Neuron (in vitro differentiated cells): ENCODE measurements at regions not wholly inside any gene's neighbourhood (a gene's known extent, or its start where the extent isn't known, plus 50 kb on each side); places are given as distances from the start of the nearest gene placed in this dataset.

Experiments
- H2AFZ ChIP-seq: one replicate; pipeline ENCODE4 v1.6.1; 2013; ENCODE audit warnings: low read depth, mild to moderate bottlenecking, inconsistent platforms, low read length, moderate library complexity
- H3K27me3 ChIP-seq: one replicate; pipeline ENCODE4 v1.6.1; 2013; ENCODE audit warnings: low read length; ENCODE audit not compliant: insufficient read depth
- H3K36me3 ChIP-seq: one replicate; pipeline ENCODE4 v1.6.1; 2013; ENCODE audit warnings: low read length; ENCODE audit not compliant: insufficient read depth
- H3K4me1 ChIP-seq: one replicate; pipeline ENCODE4 v1.6.1; 2013; ENCODE audit warnings: low read length; ENCODE audit not compliant: insufficient read depth
- H3K4me3 ChIP-seq: 2 replicates; pipeline ENCODE4 v1.5.1; 2013; ENCODE audit warnings: mild to moderate bottlenecking, low read length, moderate library complexity
- H3K9me3 ChIP-seq: one replicate; pipeline ENCODE4 v1.6.1; 2013; ENCODE audit warnings: low read length

DNA sequence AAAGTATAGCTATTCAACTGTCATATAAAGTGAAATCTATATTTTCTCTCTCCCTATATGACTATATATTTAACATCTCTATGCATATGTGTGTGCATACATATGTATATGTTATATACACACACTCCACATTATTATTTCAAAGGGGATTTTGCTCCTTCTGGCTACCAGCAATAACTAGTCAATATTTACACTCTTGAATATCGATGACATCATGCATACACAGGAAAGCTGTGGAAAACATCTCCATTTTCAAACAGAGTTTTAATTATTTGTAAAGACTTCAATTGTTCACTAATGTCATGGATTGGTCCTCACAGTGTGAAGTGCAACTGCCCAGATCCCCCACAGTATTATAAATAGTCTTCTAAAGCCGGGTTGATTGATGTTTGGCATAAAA, 195.9 kb upstream of the TCF4 start:
- Histone ChIP-seq H3K4me3 (no peak overlapping the region), H3K4me1 (no peaks in the 10 kb centered on the region), H3K27me3 (no peaks in the 10 kb centered on the region), H3K36me3 (no peaks in the 10 kb centered on the region), H2AFZ (no peak overlapping the region), H3K9me3 (no peaks in the 10 kb centered on the region)

DNA sequence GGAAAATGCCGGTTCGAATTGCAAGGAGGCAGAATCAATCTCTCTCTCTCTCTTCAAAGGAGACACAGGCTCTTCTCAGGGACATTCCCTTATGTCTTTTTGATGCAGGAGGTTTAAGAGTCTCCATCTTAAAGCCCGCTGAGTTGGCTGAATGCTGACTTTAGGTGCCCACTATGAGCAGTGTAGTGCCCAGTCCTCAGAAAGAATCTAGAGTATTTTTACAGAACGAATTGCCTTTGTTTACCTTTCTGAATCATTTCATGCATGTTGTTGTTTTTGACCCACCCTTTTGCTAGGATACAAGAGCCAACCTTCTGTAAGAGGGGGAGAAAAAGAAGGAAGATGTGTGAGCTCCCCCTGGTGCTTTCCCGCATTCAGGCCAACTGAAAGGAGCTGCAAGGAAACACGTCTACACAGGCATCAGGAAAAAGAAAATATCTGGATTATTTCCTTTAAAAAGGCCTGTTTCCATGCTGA, 193.5 kb upstream of the TCF4 start:
- no peaks in the 10 kb centered on the region for H3K36me3 ChIP-seq
- H3K4me3 ChIP-seq, result no peak overlapping the region
- H3K4me1 ChIP-seq, result no peaks in the 10 kb centered on the region
- H3K9me3 ChIP-seq, result no peaks in the 10 kb centered on the region
- no peaks in the 10 kb centered on the region for H3K27me3 ChIP-seq
- no peak overlapping the region for H2AFZ ChIP-seq

DNA sequence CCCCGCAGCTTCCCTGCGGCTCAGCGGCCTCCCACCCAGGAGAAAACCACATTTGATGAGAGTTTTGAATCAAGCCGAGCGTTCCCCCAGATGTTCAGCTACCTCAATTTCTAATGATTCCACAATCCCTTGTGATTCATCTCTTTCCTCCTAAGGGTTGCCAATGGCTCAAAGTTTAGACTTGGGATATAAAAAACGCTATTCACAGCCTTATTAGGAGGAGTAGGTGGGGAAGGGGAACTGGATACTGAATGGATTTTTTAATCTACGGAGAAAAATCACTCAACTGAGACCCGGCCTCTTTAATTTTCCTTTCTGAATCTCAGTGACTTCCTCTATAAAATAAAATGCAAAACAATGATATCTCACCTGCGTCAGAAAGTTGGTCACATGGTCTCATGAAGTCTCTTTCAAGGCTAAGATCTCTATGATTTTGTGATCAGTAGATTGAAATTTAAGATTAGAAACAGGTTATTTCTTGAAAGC, 192.6 kb upstream of the TCF4 start:
- H3K27me3 ChIP-seq, result no peaks in the 10 kb centered on the region
- H3K4me3 ChIP-seq, result no peak overlapping the region
- no peak overlapping the region for H2AFZ ChIP-seq
- no peaks in the 10 kb centered on the region for H3K4me1 ChIP-seq
- H3K36me3 ChIP-seq, result no peaks in the 10 kb centered on the region
- no peaks in the 10 kb centered on the region for H3K9me3 ChIP-seq

DNA sequence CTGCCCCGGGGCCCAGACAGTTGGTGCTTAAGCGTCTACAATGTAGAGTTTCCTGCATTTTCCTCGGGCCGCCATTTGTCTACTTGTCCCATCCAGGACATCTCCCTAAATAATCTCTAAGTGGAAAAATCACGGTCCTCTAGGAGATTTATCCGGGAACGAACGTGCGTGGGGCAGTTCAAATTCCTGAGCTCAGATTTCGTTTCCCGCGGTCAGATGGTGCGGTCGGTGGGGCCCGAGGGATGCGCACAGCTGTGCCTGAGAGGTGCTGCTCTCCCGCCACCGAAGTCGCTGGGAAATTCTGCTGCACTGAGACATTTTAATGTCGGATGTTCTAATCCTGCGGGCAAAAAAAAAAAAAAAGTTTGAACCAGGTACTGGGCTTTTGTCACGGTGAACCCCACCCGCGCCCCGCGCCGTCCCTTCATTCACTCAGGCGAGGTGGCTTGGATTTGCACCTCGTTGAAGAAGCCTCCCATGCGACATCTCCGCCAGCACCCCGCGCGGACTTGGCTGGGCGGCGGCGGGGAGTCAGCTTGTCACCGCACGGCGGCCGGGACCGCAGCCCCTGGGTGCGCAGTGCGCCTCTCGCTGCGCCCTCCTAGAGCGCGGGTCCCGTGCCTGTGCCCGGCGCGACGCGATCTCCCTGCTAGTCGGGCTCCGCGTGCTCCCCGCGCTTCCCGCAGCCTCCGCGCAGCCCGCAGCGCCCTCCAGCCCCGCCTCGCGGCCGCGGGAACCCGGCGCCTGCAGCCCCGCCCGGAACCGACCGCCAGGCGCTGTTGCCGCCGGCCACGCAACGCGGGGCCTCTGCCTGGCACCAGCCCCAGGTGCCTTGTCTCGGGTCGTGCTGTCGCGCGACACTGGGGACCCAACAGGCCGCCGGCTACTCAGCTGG, 191.9 kb upstream of the TCF4 start:
- Histone ChIP-seq H3K4me1 (no peaks in the 10 kb centered on the region), H3K27me3 (no peaks in the 10 kb centered on the region), H3K9me3 (no peaks in the 10 kb centered on the region), H3K36me3 (no peaks in the 10 kb centered on the region), H2AFZ (peak overlapping the region; percentile 55), H3K4me3 (peak overlapping the region; percentile 10)

DNA sequence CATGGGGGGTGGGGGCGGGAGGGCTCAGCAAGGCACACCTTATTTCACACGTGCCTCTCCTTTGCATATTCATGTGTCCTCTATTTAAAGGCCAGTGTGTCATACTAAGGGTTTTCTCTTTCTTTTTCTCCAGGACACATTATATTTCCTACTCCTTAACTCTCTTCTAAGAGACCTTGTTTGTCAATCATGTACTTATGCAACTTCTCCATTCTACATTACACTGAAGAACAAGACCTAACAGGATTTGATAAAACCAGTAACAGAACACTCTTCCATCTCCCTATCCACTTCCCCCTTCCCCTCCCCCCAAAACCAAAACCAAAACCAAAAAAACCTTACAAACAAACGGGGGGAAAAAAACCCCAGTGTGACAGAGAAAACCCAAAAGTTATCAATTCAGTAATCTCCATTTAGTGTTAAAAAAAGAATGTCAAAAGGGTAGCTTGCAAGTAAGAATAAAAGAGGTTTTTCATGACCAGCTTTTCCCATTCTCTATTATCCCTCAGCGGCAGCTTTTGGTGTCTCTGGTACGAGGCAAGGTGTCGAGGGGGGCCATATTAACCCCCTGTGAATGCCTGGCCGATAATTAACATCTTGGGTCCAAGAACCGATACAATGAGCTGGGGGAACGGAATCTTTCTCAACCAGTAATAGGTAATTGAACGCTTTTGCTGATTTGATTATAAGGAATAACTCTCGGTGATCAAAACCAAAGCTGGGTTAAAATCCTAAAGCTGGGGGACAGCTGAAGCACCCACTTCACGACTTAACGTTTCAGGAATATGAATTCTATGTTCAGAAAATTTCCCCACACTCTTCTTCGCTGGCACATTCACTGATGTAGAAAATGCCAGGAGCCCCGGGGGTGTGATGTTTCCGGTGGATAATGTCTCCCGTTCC, 191.0 kb upstream of the TCF4 start:
- H3K36me3 ChIP-seq, result no peaks in the 10 kb centered on the region
- H2AFZ ChIP-seq, result peak overlapping the region; percentile 55
- no peaks in the 10 kb centered on the region for H3K9me3 ChIP-seq
- H3K4me1 ChIP-seq, result no peaks in the 10 kb centered on the region
- H3K27me3 ChIP-seq, result no peaks in the 10 kb centered on the region
- peak overlapping the region; percentile 16 for H3K4me3 ChIP-seq

DNA sequence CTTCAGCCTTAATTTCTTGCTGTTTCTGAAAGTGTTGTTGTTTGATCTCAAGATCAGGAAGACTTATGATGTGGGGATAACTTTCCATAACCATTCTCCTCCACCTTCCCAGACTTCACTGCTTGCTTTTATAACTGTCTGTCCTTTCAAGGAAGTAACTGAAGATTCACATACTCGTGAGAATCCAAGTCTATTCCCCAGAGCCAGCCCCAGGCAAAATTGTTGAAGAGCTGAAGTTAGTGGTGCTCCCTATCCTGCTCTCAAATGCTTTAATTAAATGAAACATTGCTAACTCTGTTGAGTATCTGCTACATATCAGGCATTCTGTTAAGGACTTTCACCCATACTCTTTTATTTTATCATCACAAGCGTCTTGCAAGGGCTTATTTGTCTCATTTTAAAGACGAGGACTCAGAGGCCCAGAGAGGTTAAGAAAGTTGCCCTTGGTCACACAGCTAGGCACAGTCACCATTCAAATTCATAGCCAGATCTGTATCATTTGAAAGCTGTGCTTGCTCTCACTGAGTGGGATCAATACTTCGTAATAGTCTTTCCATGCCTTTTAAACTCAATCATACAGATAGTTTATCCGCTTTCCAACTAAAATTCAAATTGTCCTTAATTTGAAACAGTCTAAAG, 189.8 kb upstream of the TCF4 start:
- Histone ChIP-seq H2AFZ (no peak overlapping the region), H3K9me3 (no peaks in the 10 kb centered on the region), H3K36me3 (no peaks in the 10 kb centered on the region), H3K4me1 (no peaks in the 10 kb centered on the region), H3K27me3 (no peaks in the 10 kb centered on the region), H3K4me3 (no peak overlapping the region)

DNA sequence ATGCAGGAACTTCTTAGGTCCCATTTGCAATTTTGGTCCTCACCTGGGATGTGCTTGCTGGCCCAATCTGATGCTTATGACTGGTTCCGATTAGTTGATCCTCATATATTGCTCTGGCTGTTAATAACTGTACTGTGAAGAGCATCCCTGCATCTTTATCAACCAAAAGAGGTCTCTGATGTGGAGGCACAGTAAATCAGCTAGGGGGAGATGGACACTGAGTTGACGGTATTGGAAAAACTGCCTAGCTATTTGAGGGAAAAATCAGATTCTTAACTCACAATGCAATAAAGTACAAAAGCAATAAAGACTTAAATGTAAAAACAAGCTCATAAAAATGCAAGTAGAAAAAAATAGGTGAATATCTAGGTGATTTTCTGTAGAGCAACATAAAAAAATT, 188.0 kb upstream of the TCF4 start:
- Histone ChIP-seq H3K4me1 (no peaks in the 10 kb centered on the region), H2AFZ (no peak overlapping the region), H3K36me3 (no peaks in the 10 kb centered on the region), H3K27me3 (no peaks in the 10 kb centered on the region), H3K4me3 (no peak overlapping the region), H3K9me3 (no peaks in the 10 kb centered on the region)

DNA sequence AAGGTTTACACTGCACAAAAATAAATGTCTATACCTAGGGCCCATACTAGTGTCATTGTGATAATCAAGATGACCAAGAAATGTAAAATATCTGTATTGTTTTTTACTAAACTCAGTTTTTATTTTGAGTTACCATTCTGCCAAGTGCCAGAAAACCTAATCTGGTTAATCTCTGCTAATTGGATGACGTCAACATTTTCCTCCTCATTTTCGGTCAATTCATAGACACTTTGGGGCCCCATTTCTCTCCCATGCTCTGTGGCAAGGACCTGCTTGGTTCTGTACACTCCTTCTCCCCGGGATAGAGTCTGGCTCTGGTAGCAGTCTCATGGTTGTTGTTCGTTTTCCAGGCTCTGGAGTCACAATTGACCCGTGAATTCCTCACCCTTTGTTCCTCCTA, 186.5 kb upstream of the TCF4 start:
- no peaks in the 10 kb centered on the region for H3K27me3 ChIP-seq
- H2AFZ ChIP-seq, result no peak overlapping the region
- H3K4me1 ChIP-seq, result no peaks in the 10 kb centered on the region
- H3K4me3 ChIP-seq, result no peak overlapping the region
- no peaks in the 10 kb centered on the region for H3K36me3 ChIP-seq
- H3K9me3 ChIP-seq, result no peaks in the 10 kb centered on the region

DNA sequence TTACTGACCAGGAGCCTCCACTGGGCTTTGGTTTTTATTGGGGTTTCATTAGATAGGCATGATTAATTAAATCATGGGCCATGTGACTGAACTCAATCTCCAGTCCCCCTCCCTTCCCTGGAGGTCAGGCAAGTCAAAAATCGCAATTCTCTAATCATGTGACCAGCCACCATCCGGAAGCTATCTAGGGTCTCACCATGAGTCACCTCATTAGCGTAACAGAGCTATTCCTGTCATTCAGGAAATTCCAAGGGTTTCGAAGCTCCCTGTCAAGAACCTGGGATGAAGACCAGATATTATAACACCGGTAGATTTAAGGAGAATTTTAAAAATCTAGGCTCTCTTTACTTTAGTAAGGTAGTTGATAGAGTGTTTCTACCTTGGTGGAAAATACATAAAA, 180.3 kb upstream of the TCF4 start:
- no peaks in the 10 kb centered on the region for H3K36me3 ChIP-seq
- H3K9me3 ChIP-seq, result no peaks in the 10 kb centered on the region
- no peak overlapping the region for H3K4me3 ChIP-seq
- no peaks in the 10 kb centered on the region for H3K27me3 ChIP-seq
- no peak overlapping the region for H2AFZ ChIP-seq
- no peaks in the 10 kb centered on the region for H3K4me1 ChIP-seq

DNA sequence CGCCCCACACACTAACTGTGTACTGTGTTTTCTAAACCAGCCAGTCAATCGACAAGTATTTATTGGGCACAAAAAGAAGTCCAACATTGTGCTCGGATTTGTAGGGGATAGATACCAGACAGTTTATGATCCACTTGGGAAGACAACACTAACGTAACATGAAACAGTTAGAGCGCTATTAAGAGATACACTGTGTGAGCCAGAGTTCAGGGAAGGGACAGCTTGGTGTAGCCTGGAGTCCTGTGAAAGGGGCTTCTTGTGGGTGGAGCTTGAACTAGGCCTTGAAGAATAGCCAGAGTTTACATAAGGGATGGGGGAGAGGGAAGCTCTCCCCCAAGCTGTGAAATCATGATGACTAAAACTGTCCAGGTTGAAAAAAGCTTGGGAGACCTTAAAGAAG, 176.4 kb upstream of the TCF4 start:
- Histone ChIP-seq H3K36me3 (no peaks in the 10 kb centered on the region), H3K27me3 (no peaks in the 10 kb centered on the region), H3K4me3 (no peak overlapping the region), H3K4me1 (no peaks in the 10 kb centered on the region), H2AFZ (no peak overlapping the region), H3K9me3 (no peaks in the 10 kb centered on the region)

DNA sequence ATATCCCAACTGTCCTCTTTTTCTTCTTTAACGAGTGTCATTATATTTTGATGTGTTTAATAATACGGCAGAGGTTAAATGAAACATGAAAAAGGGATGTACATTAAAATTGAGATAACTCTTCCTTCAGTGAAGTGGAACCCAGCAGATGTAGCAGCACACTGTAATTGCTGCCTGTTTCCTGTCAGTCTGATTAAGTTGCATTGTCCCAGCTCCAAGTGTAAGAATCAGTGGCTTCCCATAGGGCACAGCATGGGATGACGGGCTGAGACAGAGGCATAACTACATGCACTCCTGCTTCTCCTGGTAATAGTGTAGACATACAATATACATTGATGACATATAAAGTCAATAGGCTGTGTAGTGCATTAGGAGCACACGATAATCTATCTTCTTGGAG, 175.8 kb upstream of the TCF4 start:
- Histone ChIP-seq H3K27me3 (no peaks in the 10 kb centered on the region), H2AFZ (no peak overlapping the region), H3K4me3 (no peak overlapping the region), H3K9me3 (no peaks in the 10 kb centered on the region), H3K4me1 (no peaks in the 10 kb centered on the region), H3K36me3 (no peaks in the 10 kb centered on the region)

DNA sequence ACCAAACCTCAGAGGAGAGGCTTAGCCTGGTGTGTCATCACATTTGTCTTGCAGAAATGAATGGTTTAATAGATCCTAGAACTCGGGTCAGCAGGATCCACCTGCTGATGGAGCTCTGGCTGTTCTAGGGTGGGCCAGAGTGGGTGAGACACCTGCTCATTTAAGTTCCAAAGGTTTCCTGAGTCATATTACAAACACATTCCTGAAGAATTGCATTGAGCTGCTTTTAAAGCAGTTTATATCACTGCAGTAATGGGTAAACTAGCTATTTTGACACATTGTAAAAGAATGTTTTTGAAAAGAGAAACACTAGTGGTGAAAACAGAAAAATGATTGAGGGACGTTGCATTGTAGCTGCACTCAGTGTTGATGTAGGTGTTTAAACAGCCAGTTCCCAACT, 175.3 kb upstream of the TCF4 start:
- no peak overlapping the region for H2AFZ ChIP-seq
- H3K9me3 ChIP-seq, result no peaks in the 10 kb centered on the region
- H3K27me3 ChIP-seq, result no peaks in the 10 kb centered on the region
- H3K4me3 ChIP-seq, result no peak overlapping the region
- no peaks in the 10 kb centered on the region for H3K4me1 ChIP-seq
- H3K36me3 ChIP-seq, result no peaks in the 10 kb centered on the region

DNA sequence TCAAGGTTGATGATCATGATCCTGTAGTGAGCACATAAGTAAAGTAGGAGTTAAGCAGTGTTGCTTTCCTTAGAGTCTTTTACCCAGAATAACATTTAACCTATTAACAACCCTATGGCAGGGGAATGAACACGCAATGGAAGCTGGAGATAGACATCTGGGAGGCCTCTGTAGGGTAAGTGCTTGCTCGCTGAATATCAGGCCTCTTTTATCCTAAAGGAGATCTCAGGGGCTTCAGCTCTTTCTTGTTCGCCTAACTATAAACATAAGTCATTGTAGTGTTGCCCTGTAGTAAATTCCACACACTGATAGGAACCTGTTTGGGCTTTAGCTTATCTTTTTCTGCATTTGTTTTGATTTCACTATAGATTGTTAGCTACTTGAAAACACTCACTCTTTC, 174.4 kb upstream of the TCF4 start:
- Histone ChIP-seq H3K4me1 (no peaks in the 10 kb centered on the region), H3K27me3 (no peaks in the 10 kb centered on the region), H3K9me3 (no peaks in the 10 kb centered on the region), H3K36me3 (no peaks in the 10 kb centered on the region), H2AFZ (no peak overlapping the region), H3K4me3 (no peak overlapping the region)
